ENCODE measurements at regions not wholly inside any gene's neighbourhood (a gene's known extent, or its start where the extent isn't known, plus 50 kb on each side); places are given as distances from the start of the nearest gene placed in this dataset.

DNA sequence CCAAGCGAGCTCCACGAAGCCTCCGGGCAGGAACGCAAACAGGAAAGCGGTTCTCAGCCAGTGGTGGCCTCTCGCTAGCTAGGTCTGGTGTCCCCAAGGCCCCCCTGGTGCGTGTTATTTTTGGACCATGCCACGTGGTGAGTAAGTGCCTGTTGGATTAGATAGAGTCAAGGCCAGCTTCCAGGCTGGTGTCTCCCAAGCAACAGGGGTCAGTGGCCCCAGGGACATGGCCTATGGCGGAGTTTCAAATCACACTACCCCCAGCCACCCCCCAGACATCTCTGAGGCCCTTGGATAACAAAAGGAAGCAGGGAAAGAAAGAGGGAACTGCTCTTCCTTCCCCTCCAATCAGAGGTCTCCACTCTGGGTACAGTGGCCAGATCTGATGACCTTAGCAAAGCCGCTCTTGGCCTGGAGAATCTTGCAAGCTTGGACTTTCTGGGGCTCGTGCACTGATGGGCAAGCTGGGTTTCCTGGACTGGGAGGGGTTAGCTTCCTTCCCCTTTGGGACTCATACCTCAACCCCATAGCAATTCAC, 58.2 kb downstream of the MAF start:
- TF ChIP-seq, protein P1, sequence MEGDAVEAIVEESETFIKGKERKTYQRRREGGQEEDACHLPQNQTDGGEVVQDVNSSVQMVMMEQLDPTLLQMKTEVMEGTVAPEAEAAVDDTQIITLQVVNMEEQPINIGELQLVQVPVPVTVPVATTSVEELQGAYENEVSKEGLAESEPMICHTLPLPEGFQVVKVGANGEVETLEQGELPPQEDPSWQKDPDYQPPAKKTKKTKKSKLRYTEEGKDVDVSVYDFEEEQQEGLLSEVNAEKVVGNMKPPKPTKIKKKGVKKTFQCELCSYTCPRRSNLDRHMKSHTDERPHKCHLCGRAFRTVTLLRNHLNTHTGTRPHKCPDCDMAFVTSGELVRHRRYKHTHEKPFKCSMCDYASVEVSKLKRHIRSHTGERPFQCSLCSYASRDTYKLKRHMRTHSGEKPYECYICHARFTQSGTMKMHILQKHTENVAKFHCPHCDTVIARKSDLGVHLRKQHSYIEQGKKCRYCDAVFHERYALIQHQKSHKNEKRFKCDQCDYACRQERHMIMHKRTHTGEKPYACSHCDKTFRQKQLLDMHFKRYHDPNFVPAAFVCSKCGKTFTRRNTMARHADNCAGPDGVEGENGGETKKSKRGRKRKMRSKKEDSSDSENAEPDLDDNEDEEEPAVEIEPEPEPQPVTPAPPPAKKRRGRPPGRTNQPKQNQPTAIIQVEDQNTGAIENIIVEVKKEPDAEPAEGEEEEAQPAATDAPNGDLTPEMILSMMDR (IDR thresholded peaks at IDR 0.05; ENCODE audit: poor library complexity, severe bottlenecking): no peak
- TF ChIP-seq EZH2 (IDR thresholded peaks at IDR 0.05; ENCODE audit: borderline replicate concordance, insufficient read depth, low read length, poor library complexity, severe bottlenecking) (no peak), MXI1 (conservative IDR thresholded peaks at IDR 0.05; ENCODE audit: poor library complexity, severe bottlenecking) (no peak), EP300 (conservative IDR thresholded peaks at IDR 0.05; ENCODE audit: poor library complexity, severe bottlenecking) (no peak), POLR2AphosphoS5 (IDR thresholded peaks at IDR 0.05) (no peak), REST (IDR thresholded peaks at IDR 0.05; ENCODE audit: borderline replicate concordance) (no peak), RAD21 (conservative IDR thresholded peaks at IDR 0.05) (no peak), TAF1 (IDR thresholded peaks at IDR 0.05; ENCODE audit: low read depth) (no peak)

Measured in neural cell (in vitro differentiated cells).